ENCODE measurements at regions not wholly inside any gene's neighbourhood (a gene's known extent, or its start where the extent isn't known, plus 50 kb on each side); places are given as distances from the start of the nearest gene placed in this dataset.

- Mint-ChIP-seq H3K27ac (ENCODE audit: unreplicated experiment) (no peak overlapping the region), H3K9me3 (ENCODE audit: unreplicated experiment) (peaks cover 7% of the 10 kb centered on the region), H3K4me3 (ENCODE audit: unreplicated experiment) (no peak overlapping the region), H3K4me1 (ENCODE audit: low read depth, unreplicated experiment) (peaks cover 20% of the 10 kb centered on the region), H3K36me3 (ENCODE audit: unreplicated experiment) (no peaks in the 10 kb centered on the region), H3K27me3 (ENCODE audit: unreplicated experiment) (peaks cover 10% of the 10 kb centered on the region)
- no peak for TF ChIP-seq CTCF (IDR thresholded peaks at IDR 0.05; ENCODE audit: partially characterized antibody, unreplicated experiment)
- no peak for DNase-seq
These were observed 72.0 kb upstream of the RAB6C start for GRCh38 chr2:129907256-129907998.

- Mint-ChIP-seq H3K36me3 (ENCODE audit: unreplicated experiment) (no peaks in the 10 kb centered on the region), H3K9me3 (ENCODE audit: unreplicated experiment) (peaks cover 6% of the 10 kb centered on the region), H3K27me3 (ENCODE audit: unreplicated experiment) (peaks cover 10% of the 10 kb centered on the region), H3K27ac (ENCODE audit: unreplicated experiment) (no peak overlapping the region), H3K4me1 (ENCODE audit: low read depth, unreplicated experiment) (peaks cover 13% of the 10 kb centered on the region), H3K4me3 (ENCODE audit: unreplicated experiment) (no peak overlapping the region)
- no peak for TF ChIP-seq CTCF (IDR thresholded peaks at IDR 0.05; ENCODE audit: partially characterized antibody, unreplicated experiment)
- no peak for DNase-seq
These were observed 70.6 kb upstream of the RAB6C start for GRCh38 chr2:129908721-129909373.

DNA sequence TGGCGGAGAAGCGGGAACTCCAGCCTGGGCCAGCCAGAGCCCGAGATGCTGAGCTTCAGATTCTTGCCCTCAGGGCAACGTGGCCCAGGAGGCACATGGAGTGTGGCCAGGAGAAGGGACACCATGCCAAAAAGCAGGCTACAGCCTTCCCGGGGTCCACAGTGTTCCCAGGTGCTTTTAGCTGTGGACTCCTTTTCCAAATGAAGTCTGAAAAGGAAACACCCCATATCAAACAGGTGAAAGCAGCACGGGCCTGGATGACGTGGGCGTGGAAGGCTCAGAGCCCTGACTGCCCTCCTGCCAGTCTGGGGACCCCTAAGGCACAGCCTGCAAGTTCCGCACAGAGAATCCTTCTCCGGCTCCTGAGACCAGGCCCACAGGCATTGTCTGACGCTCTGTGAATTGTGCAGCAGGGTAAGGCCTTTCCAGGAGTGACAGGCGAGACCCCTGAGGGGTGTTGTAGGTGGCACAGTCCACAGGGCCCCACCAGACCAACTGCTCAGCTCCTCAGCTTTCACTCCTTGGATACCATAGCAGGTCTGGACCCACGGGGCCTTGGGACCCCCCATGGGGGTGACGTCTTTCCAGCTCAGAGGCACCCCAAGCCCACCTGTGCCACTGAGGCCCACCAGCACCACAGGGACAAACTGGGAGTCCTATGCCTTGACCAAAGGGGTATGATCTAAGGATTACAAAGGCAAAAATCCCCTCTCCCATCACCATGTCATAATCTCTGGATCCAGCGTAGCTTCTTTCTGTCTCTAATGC, 69.6 kb upstream of the RAB6C start:
- no peak for TF ChIP-seq CTCF (IDR thresholded peaks at IDR 0.05; ENCODE audit: partially characterized antibody, unreplicated experiment)
- no peaks in the 10 kb centered on the region for H3K36me3 Mint-ChIP-seq (ENCODE audit: unreplicated experiment)
- H3K4me1 Mint-ChIP-seq (ENCODE audit: low read depth, unreplicated experiment), result peaks cover 11% of the 10 kb centered on the region
- no peak for DNase-seq
- H3K4me3 Mint-ChIP-seq (ENCODE audit: unreplicated experiment), result no peak overlapping the region
- H3K27ac Mint-ChIP-seq (ENCODE audit: unreplicated experiment), result no peak overlapping the region
- H3K27me3 Mint-ChIP-seq (ENCODE audit: unreplicated experiment), result peaks cover 6% of the 10 kb centered on the region
- peaks cover 3% of the 10 kb centered on the region for H3K9me3 Mint-ChIP-seq (ENCODE audit: unreplicated experiment)

- TF ChIP-seq CTCF (IDR thresholded peaks at IDR 0.05; ENCODE audit: partially characterized antibody, unreplicated experiment), result no peak
- Mint-ChIP-seq H3K4me1 (ENCODE audit: low read depth, unreplicated experiment) (peaks cover 16% of the 10 kb centered on the region), H3K36me3 (ENCODE audit: unreplicated experiment) (no peaks in the 10 kb centered on the region), H3K27me3 (ENCODE audit: unreplicated experiment) (peaks cover 9% of the 10 kb centered on the region), H3K27ac (ENCODE audit: unreplicated experiment) (no peak overlapping the region), H3K4me3 (ENCODE audit: unreplicated experiment) (no peak overlapping the region), H3K9me3 (ENCODE audit: unreplicated experiment) (peaks cover 5% of the 10 kb centered on the region)
- DNase-seq, result no peak
These were observed 68.8 kb upstream of the RAB6C start for GRCh38 chr2:129910446-129911362.

Measured in glutamatergic neuron (in vitro differentiated cells).